HEK293 (cell line): ENCODE measurements at regions not wholly inside any gene's neighbourhood (a gene's known extent, or its start where the extent isn't known, plus 50 kb on each side); places are given as distances from the start of the nearest gene placed in this dataset.

ENCODE experiments used
- CTCF ChIA-PET: fragments of 350-600 bp; formaldehyde crosslinking; extraction: SDS; loops from one replicate; lab custom pipeline; 2021; ENCODE audit warnings: antibody characterized with exemption; lab: Yijun Ruan, JAX
- POLR2A ChIA-PET: fragments of 300-600 bp; formaldehyde crosslinking; extraction: SDS; loops from one replicate; lab custom pipeline; 2020; ENCODE audit warnings: antibody characterized with exemption, inconsistent platforms; lab: Yijun Ruan, JAX
- H3K27ac ChIP-seq: fragments of 200-500 bp; sonication (Bioruptor generic); 2 replicates; pipeline ENCODE4 v1.5.1; 2014; ENCODE audit warnings: low read depth, low read length, control low read depth, inconsistent platforms; ENCODE audit errors: extremely low read depth
- H3K36me3 ChIP-seq, 2 experiments: fragments of 200-500 bp in 1 of 2; sonication (Bioruptor generic) in 1 of 2; 1 replicate in 1 of 2; 2 replicates in 1 of 2; pipeline ENCODE4 v1.5.1; 2014 to 2017; ENCODE audit warnings: inconsistent platforms in 2 of 2, low read length in 2 of 2; ENCODE audit not compliant: control insufficient read depth in 2 of 2, insufficient read depth in 1 of 2
- H3K4me1 ChIP-seq: fragments of 200-500 bp; sonication (Bioruptor generic); 2 replicates; pipeline ENCODE4 v1.5.1; 2014; ENCODE audit warnings: mild to moderate bottlenecking, low read length, inconsistent platforms; ENCODE audit not compliant: control insufficient read depth, insufficient read depth
- H3K4me3 ChIP-seq: 2 replicates; pipeline ENCODE4 v1.5.1; 2011; ENCODE audit warnings: low read depth, mild to moderate bottlenecking, control low read depth, low read length, moderate library complexity
- H3K9me3 ChIP-seq: fragments of 200-500 bp; sonication (Bioruptor generic); 2 replicates; pipeline ENCODE4 v1.5.1; 2014; ENCODE audit warnings: low read depth, low read length, inconsistent platforms; ENCODE audit not compliant: control insufficient read depth, insufficient read depth
- HOXA7 ChIP-seq: sonication (generic); formaldehyde crosslinking; IDR thresholded peaks from 2 replicates; pipeline ENCODE4 v1.8.1; 2022; ENCODE audit warnings: missing genetic modification reagents, borderline replicate concordance
- KLF16 ChIP-seq: fragments of 450-650 bp; formaldehyde crosslinking; IDR thresholded peaks from 2 replicates; pipeline ENCODE4 v1.5.1; 2017; ENCODE audit warnings: missing biosample characterization, missing genetic modification characterization
- KLF7 ChIP-seq: fragments of 450-650 bp; formaldehyde crosslinking; IDR thresholded peaks from 2 replicates; pipeline ENCODE4 v1.5.1; 2016; ENCODE audit warnings: missing biosample characterization, missing genetic modification characterization, borderline replicate concordance
- PRDM1 ChIP-seq: fragments of 450-650 bp; formaldehyde crosslinking; IDR thresholded peaks from 2 replicates; pipeline ENCODE4; 2016; ENCODE audit warnings: missing biosample characterization, missing genetic modification characterization
- SP3 ChIP-seq: fragments of 450-650 bp; formaldehyde crosslinking; IDR thresholded peaks from 2 replicates; pipeline ENCODE4 v1.5.1; 2016; ENCODE audit warnings: missing biosample characterization, missing genetic modification characterization
- TCF7L2 ChIP-seq: IDR thresholded peaks from 2 replicates; pipeline ENCODE4 v1.6.1; 2011; ENCODE audit warnings: low read depth, mild to moderate bottlenecking, inconsistent platforms, low read length, moderate library complexity, borderline replicate concordance
- YY1 ChIP-seq: fragments of 450-650 bp; formaldehyde crosslinking; IDR thresholded peaks from 2 replicates; pipeline ENCODE4 v1.5.1; 2018; ENCODE audit warnings: missing biosample characterization, missing genetic modification characterization
- ZBTB48 ChIP-seq: fragments of 450-650 bp; formaldehyde crosslinking; IDR thresholded peaks from 2 replicates; pipeline ENCODE4 v1.5.1; 2016; ENCODE audit warnings: missing biosample characterization, missing genetic modification characterization
- ZBTB8A ChIP-seq: fragments of 450-650 bp; formaldehyde crosslinking; IDR thresholded peaks from 2 replicates; pipeline ENCODE4 v1.5.1; 2016; ENCODE audit warnings: missing biosample characterization, missing genetic modification characterization
- ZNF10 ChIP-seq: fragments of 450-650 bp; formaldehyde crosslinking; IDR thresholded peaks from 2 replicates; pipeline ENCODE4 v1.5.1; 2017; ENCODE audit warnings: missing biosample characterization, missing genetic modification characterization
- ZNF121 ChIP-seq: fragments of 450-650 bp; formaldehyde crosslinking; IDR thresholded peaks from 2 replicates; pipeline ENCODE4 v1.5.1; 2016; ENCODE audit warnings: missing biosample characterization, missing genetic modification characterization
- ZNF132 ChIP-seq: fragments of 450-650 bp; formaldehyde crosslinking; IDR thresholded peaks from 2 replicates; pipeline ENCODE4 v1.5.1; 2017; ENCODE audit warnings: missing biosample characterization, missing genetic modification characterization, borderline replicate concordance
- ZNF157 ChIP-seq: fragments of 450-650 bp; formaldehyde crosslinking; IDR thresholded peaks from 2 replicates; pipeline ENCODE4 v1.5.1; 2016; ENCODE audit warnings: missing biosample characterization, missing genetic modification characterization
- ZNF174 ChIP-seq: fragments of 450-650 bp; formaldehyde crosslinking; IDR thresholded peaks from 2 replicates; pipeline ENCODE4 v1.5.0; 2017; ENCODE audit warnings: missing biosample characterization, mild to moderate bottlenecking, missing genetic modification characterization
- ZNF184 ChIP-seq: fragments of 450-650 bp; IDR thresholded peaks from 2 replicates; pipeline ENCODE4 v1.5.1; 2018; ENCODE audit warnings: missing biosample characterization, mild to moderate bottlenecking, missing genetic modification characterization
- ZNF2 ChIP-seq: fragments of 450-650 bp; formaldehyde crosslinking; IDR thresholded peaks from 2 replicates; pipeline ENCODE4 v1.5.1; 2016; ENCODE audit warnings: missing biosample characterization, missing genetic modification characterization
- ZNF24 ChIP-seq: fragments of 450-650 bp; formaldehyde crosslinking; IDR thresholded peaks from 2 replicates; pipeline ENCODE4 v1.5.1; 2016; ENCODE audit warnings: missing biosample characterization, missing genetic modification characterization
- ZNF354C ChIP-seq: fragments of 450-650 bp; formaldehyde crosslinking; IDR thresholded peaks from 2 replicates; pipeline ENCODE4 v1.5.1; 2016; ENCODE audit warnings: missing biosample characterization, missing genetic modification characterization, low read depth, borderline replicate concordance
- ZNF37A ChIP-seq: fragments of 450-650 bp; IDR thresholded peaks from 2 replicates; pipeline ENCODE4 v1.5.1; 2018; ENCODE audit warnings: missing biosample characterization, missing genetic modification characterization
- ZNF48 ChIP-seq: fragments of 450-650 bp; formaldehyde crosslinking; IDR thresholded peaks from 2 replicates; pipeline ENCODE4 v1.5.1; 2016; ENCODE audit warnings: missing biosample characterization, missing genetic modification characterization
- ZNF521 ChIP-seq: fragments of 450-650 bp; formaldehyde crosslinking; IDR thresholded peaks from 2 replicates; pipeline ENCODE4 v1.5.1; 2017; ENCODE audit warnings: missing biosample characterization, mild to moderate bottlenecking, missing genetic modification characterization
- ZNF555 ChIP-seq: fragments of 450-650 bp; formaldehyde crosslinking; conservative IDR thresholded peaks from 2 replicates; pipeline ENCODE4 v1.5.1; 2017; ENCODE audit warnings: missing biosample characterization, mild to moderate bottlenecking, missing genetic modification characterization, inconsistent platforms
- ZNF658 ChIP-seq: fragments of 450-650 bp; formaldehyde crosslinking; IDR thresholded peaks from 2 replicates; pipeline ENCODE4; 2016; ENCODE audit warnings: missing biosample characterization, missing genetic modification characterization
- ZNF660 ChIP-seq: fragments of 450-650 bp; IDR thresholded peaks from 2 replicates; pipeline ENCODE4 v1.5.1; 2018; ENCODE audit warnings: missing biosample characterization, mild to moderate bottlenecking, missing genetic modification characterization
- ZNF707 ChIP-seq: fragments of 450-650 bp; formaldehyde crosslinking; IDR thresholded peaks from 2 replicates; pipeline ENCODE4 v1.5.1; 2016; ENCODE audit warnings: missing biosample characterization, missing genetic modification characterization
- ZSCAN16 ChIP-seq: fragments of 450-650 bp; formaldehyde crosslinking; IDR thresholded peaks from 2 replicates; pipeline ENCODE4 v1.5.1; 2016; ENCODE audit warnings: missing biosample characterization, missing genetic modification characterization
- TF ChIP-seq, protein P1 (sequence below): fragments of 450-650 bp; formaldehyde crosslinking; IDR thresholded peaks from 2 replicates; pipeline ENCODE4 v1.5.1; 2016; ENCODE audit warnings: missing biosample characterization, missing genetic modification characterization, low read depth
- TF ChIP-seq, protein P2 (sequence below): fragments of 450-650 bp; formaldehyde crosslinking; IDR thresholded peaks from 2 replicates; pipeline ENCODE4 v1.5.1; 2017; ENCODE audit warnings: missing biosample characterization, missing genetic modification characterization
- TF ChIP-seq, protein P3 (sequence below): fragments of 450-650 bp; formaldehyde crosslinking; conservative IDR thresholded peaks from 2 replicates; pipeline ENCODE4 v1.5.1; 2016; ENCODE audit warnings: low read depth, missing biosample characterization, missing genetic modification characterization
- TF ChIP-seq, protein P4 (sequence below): fragments of 450-650 bp; IDR thresholded peaks from 2 replicates; pipeline ENCODE4 v1.5.1; 2018; ENCODE audit warnings: missing biosample characterization, mild to moderate bottlenecking, missing genetic modification characterization

DNA sequence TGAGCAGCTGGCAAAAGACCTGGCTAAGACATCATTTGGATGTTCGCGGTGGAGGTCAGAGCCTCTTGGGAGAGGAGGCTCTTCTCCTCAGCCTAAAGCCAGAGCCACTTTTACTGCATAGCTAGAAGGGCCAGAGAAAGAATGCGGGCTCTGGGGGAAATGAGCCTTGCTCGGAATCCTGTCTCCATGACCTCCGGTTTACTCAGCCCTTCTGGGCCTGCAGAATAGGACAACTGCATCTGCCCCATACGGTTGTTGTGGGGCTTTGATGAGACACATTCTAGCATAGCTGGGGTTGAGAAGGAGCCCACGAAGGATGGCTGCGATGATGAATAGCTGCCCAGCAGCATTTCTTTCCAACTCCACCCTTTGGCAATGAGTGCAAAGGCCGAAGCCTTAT, 115.0 kb upstream of the SLC22A23 start (continued):
- no peak for TF ChIP-seq ZNF157 (tag by site-specific recombination)
- no peak for TF ChIP-seq KLF7 (tag by site-specific recombination)

DNA sequence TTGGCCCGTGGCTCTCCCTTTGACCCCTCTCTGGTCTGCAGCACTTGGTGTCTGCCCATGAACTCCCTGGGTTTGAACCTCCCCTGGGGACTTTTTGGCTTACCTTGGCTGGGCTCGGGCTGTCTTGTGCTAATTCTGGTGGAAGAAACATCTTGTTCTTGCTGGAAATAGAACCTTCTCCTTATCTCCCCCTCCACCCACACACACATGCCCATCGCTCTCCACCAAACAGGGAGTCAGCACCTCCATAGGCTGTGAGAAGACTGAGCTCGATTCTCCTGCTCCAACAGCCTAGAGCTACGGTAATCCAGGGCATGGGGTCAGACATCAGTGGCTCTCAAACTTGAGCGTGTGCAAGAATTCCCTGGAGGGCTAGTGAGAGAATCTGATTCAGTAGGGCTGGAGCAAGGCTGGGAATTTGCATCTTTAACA, 114.4 kb upstream of the SLC22A23 start:
- peaks cover 7% of the 10 kb centered on the region for H3K4me1 ChIP-seq
- ChIA-PET POLR2A (no interaction called here), CTCF (interaction anchor here (1.9 kb wide), 1 partner anchor 9 kb away, joined by 6 read pairs; no protein-coding TSS in a partner anchor)
- no peaks in the 10 kb centered on the region for H3K9me3 ChIP-seq
- no peaks in the 10 kb centered on the region for H3K36me3 ChIP-seq
- H3K27ac ChIP-seq, result no peak overlapping the region
- H3K4me3 ChIP-seq, result no peak overlapping the region
- no peak for TF ChIP-seq ZNF2 (tag by site-specific recombination)
- TF ChIP-seq ZSCAN16 (tag by site-specific recombination), result no peak
- TF ChIP-seq, protein P1, sequence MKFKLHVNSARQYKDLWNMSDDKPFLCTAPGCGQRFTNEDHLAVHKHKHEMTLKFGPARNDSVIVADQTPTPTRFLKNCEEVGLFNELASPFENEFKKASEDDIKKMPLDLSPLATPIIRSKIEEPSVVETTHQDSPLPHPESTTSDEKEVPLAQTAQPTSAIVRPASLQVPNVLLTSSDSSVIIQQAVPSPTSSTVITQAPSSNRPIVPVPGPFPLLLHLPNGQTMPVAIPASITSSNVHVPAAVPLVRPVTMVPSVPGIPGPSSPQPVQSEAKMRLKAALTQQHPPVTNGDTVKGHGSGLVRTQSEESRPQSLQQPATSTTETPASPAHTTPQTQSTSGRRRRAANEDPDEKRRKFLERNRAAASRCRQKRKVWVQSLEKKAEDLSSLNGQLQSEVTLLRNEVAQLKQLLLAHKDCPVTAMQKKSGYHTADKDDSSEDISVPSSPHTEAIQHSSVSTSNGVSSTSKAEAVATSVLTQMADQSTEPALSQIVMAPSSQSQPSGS, result no peak
- TF ChIP-seq ZNF121, result no peak
- no peak for TF ChIP-seq YY1
- no peak for TF ChIP-seq ZNF184 (tag by site-specific recombination)
- TF ChIP-seq ZNF707, result no peak
- no peak for TF ChIP-seq ZNF48
- TF ChIP-seq ZBTB48 (tag by site-specific recombination), result no peak
- no peak for TF ChIP-seq SP3
- TF ChIP-seq ZNF555 (tag by site-specific recombination), result no peak
- no peak for TF ChIP-seq ZNF521
- TF ChIP-seq HOXA7 (CRISPR knock-in tag), result no peak
- no peak for TF ChIP-seq ZNF658
- no peak for TF ChIP-seq ZBTB8A
- TF ChIP-seq ZNF660 (tag by site-specific recombination), result no peak
- no peak for TF ChIP-seq ZNF37A (tag by site-specific recombination)
- TF ChIP-seq, all 188 proteins: peak for 0

DNA sequence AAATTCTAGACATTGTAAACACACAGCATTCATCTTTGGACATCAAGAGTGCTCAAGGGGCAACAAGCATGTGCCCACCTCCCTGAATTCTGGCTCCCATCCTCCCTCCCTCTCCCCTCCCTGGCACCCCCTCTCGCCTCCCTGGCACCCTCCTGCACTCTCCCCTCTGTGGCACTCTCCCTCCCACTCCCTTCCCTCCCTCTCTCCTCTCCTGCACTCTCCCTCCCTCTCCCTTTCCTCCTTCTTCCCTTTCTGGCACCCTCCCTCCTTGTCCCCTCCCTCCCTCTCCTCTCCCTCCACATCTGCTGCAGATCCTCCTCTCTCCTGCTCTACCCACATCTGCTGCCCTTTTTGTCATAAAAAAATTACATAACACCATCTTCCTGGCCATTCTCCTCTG, 113.0 kb upstream of the SLC22A23 start:
- Histone ChIP-seq H3K27ac (no peak overlapping the region), H3K36me3 (no peaks in the 10 kb centered on the region), H3K4me1 (peaks cover 4% of the 10 kb centered on the region), H3K4me3 (no peak overlapping the region), H3K9me3 (no peaks in the 10 kb centered on the region)
- POLR2A ChIA-PET, result no interaction called here
- CTCF ChIA-PET, result no interaction called here
- TF ChIP-seq ZNF354C (no peak), PRDM1 (tag by site-specific recombination) (peak; percentile 94), ZNF10 (no peak), TCF7L2 (no peak), ZNF24 (tag by site-specific recombination) (no peak), ZNF174 (no peak), ZNF132 (tag by site-specific recombination) (no peak), KLF16 (tag by site-specific recombination) (no peak), ZNF521 (no peak)
- TF ChIP-seq, protein P2, sequence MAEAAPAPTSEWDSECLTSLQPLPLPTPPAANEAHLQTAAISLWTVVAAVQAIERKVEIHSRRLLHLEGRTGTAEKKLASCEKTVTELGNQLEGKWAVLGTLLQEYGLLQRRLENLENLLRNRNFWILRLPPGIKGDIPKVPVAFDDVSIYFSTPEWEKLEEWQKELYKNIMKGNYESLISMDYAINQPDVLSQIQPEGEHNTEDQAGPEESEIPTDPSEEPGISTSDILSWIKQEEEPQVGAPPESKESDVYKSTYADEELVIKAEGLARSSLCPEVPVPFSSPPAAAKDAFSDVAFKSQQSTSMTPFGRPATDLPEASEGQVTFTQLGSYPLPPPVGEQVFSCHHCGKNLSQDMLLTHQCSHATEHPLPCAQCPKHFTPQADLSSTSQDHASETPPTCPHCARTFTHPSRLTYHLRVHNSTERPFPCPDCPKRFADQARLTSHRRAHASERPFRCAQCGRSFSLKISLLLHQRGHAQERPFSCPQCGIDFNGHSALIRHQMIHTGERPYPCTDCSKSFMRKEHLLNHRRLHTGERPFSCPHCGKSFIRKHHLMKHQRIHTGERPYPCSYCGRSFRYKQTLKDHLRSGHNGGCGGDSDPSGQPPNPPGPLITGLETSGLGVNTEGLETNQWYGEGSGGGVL, result peak; percentile 94
- TF ChIP-seq, protein P3, sequence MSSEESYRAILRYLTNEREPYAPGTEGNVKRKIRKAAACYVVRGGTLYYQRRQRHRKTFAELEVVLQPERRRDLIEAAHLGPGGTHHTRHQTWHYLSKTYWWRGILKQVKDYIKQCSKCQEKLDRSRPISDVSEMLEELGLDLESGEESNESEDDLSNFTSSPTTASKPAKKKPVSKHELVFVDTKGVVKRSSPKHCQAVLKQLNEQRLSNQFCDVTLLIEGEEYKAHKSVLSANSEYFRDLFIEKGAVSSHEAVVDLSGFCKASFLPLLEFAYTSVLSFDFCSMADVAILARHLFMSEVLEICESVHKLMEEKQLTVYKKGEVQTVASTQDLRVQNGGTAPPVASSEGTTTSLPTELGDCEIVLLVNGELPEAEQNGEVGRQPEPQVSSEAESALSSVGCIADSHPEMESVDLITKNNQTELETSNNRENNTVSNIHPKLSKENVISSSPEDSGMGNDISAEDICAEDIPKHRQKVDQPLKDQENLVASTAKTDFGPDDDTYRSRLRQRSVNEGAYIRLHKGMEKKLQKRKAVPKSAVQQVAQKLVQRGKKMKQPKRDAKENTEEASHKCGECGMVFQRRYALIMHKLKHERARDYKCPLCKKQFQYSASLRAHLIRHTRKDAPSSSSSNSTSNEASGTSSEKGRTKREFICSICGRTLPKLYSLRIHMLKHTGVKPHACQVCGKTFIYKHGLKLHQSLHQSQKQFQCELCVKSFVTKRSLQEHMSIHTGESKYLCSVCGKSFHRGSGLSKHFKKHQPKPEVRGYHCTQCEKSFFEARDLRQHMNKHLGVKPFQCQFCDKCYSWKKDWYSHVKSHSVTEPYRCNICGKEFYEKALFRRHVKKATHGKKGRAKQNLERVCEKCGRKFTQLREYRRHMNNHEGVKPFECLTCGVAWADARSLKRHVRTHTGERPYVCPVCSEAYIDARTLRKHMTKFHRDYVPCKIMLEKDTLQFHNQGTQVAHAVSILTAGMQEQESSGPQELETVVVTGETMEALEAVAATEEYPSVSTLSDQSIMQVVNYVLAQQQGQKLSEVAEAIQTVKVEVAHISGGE (tag by site-specific recombination), result no peak
- TF ChIP-seq, protein P4, sequence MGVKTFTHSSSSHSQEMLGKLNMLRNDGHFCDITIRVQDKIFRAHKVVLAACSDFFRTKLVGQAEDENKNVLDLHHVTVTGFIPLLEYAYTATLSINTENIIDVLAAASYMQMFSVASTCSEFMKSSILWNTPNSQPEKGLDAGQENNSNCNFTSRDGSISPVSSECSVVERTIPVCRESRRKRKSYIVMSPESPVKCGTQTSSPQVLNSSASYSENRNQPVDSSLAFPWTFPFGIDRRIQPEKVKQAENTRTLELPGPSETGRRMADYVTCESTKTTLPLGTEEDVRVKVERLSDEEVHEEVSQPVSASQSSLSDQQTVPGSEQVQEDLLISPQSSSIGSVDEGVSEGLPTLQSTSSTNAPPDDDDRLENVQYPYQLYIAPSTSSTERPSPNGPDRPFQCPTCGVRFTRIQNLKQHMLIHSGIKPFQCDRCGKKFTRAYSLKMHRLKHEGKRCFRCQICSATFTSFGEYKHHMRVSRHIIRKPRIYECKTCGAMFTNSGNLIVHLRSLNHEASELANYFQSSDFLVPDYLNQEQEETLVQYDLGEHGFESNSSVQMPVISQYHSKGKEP (tag by site-specific recombination), result no peak
